Heart left ventricle (tissue), 16 donors: ENCODE measurements at regions not wholly inside any gene's neighbourhood (a gene's known extent, or its start where the extent isn't known, plus 50 kb on each side); places are given as distances from the start of the nearest gene placed in this dataset.
"Not testable (repeated sequence)": the region's sequence is repeated elsewhere in the genome, so short reads cannot be mapped to it uniquely, and the experiment has no call there.

Experiments
- ATAC-seq, 4 donors: fragments of 200-7000 bp; cut with Tn5 transposase; one replicate each; pipeline ENCODE4 v1.9.1; 2020 to 2022; ENCODE audit warnings: moderate library complexity in 4 of 4, mild to moderate bottlenecking in 3 of 4, moderate number of reproducible peaks in 1 of 4
- DNase-seq, 5 donors: peaks; one replicate each; pipeline ENCODE4 v3.0.0-alpha.2; 2020
- H3K27ac ChIP-seq, 12 donors: fragments of 200-600 bp; sonication (generic) in 4 of 12; one replicate each; pipeline versions ENCODE4 v1.5.0 to v1.8.0; 2016 to 2022; ENCODE audit warnings: mild to moderate bottlenecking in 2 of 12
- H3K27me3 ChIP-seq, 9 donors: fragments of 200-600 bp; sonication (generic) in 2 of 9; one replicate each; pipeline versions ENCODE4 v1.5.1 to v1.8.0; 2016 to 2022; ENCODE audit warnings: mild to moderate bottlenecking in 3 of 9
- H3K36me3 ChIP-seq, 9 donors: fragments of 200-600 bp; sonication (generic) in 2 of 9; one replicate each; pipeline versions ENCODE4 v1.5.0 to v1.8.0; 2018 to 2022; ENCODE audit warnings: mild to moderate bottlenecking in 2 of 9
- H3K4me1 ChIP-seq, 12 donors: fragments of 200-600 bp; sonication (generic) in 4 of 12; one replicate each; pipeline versions ENCODE4 v1.5.0 to v1.8.0; 2016 to 2022; ENCODE audit warnings: mild to moderate bottlenecking in 3 of 12
- H3K4me3 ChIP-seq, 12 donors: fragments of 200-600 bp; sonication (generic) in 4 of 12; one replicate each; pipeline versions ENCODE4 v1.5.0 to v1.8.0; 2017 to 2022; ENCODE audit warnings: mild to moderate bottlenecking in 9 of 12, moderate library complexity in 4 of 12
- H3K9me3 ChIP-seq, 12 donors: fragments of 200-600 bp; sonication (generic) in 4 of 12; one replicate each; pipeline versions ENCODE4 v1.5.0 to v1.8.0; 2016 to 2022; ENCODE audit warnings: mild to moderate bottlenecking in 1 of 12
- POLR2A ChIP-seq, 2 donors: fragments of 450-650 bp; IDR thresholded peaks; one replicate each; pipeline ENCODE4 v1.6.1; 2017; ENCODE audit warnings: antibody characterized with exemption in 2 of 2, mild to moderate bottlenecking in 2 of 2, moderate library complexity in 2 of 2
- WGBS, 4 donors: extraction: QIAGEN DNeasy Blood & Tissue Kit in 2 of 4; methylation state at CpG; one replicate each; pipeline versions ENCODE4 v1.1.5 to v1.1.7; 2013 to 2018; 5-methylcytosine and 5-hydroxymethylcytosine counted together
- intact Hi-C, 10 donors: fragments of 100-400 bp; cut with DNase I; formaldehyde crosslinking; loops; one replicate each; pipeline versions ENCODE4 v1.11.1 to v1.14.2; 2022
- TF ChIP-seq, protein P1 (sequence below), 12 donors: fragments of 200-600 bp; sonication (generic) in 4 of 12; IDR thresholded peaks; one replicate each; pipeline versions ENCODE4 v1.5.0 to v1.8.0; 2018 to 2022; ENCODE audit warnings: antibody characterized with exemption in 12 of 12, mild to moderate bottlenecking in 5 of 12
- donor health status: ischemic (EF 13 %, LVEDD 7.1; RV severe dilation, severe dysfunction).
- donor health status: healthy with polysubstance abuse.
- donor health status: DM: no; HTN: yes; CAD: no.
- donor health status: DM: no; HTN: no; CAD: no.
- donor health status: ischemic (EF 25% LVEDD 6.9; RV normal size, moderate dysfunction).
- donor health status: ischemic (EF 25% LVEDD 5.7; RV mildly dilated, moderate dysfunction).
- donor health status: healthy.
- donor health status: DM: yes; HTN: yes; CAD: no.
- donor health status: ischemic (EF 35%, LVEDD 5.7; RV mildly dilated, moderate dysfunction).
- donor health status: nonischemic (EF 11% LVEDD 7.7; RV severe dilation, severe dysfunction).
- donor health status: DM: yes; HTN: yes; CAD: no.
- donor health status: PGD.
- donor health status: ischemic (EF 29% LVEDD 5.4; RV normal size, mild dysfunction).
- donor health status: nonischemic (EF 23%, LVEDD 6.1; RV moderate dilation, normal function).

GRCh38 chr16:29185872-29186271, 201.0 kb downstream of the LAT start:
- H3K4me3 ChIP-seq, H3K36me3 ChIP-seq, intact Hi-C loops, ATAC-seq, H3K9me3 ChIP-seq, H3K27me3 ChIP-seq: not testable (repeated sequence)
- H3K4me1 ChIP-seq, result peaks cover 0 to 37% (median 17%) of the 10 kb centered on the region in 12 donors
- DNase-seq, result peak in 1 of 5 donors; percentile 14
- peak overlapping the region in 7 of 12 donors; percentile 16 to 86 (median 68) for H3K27ac ChIP-seq
- WGBS, 4 donors, result 71 to 93% (median 87%) methylated on average over 6 to 9 of the region's 9 CpGs

GRCh38 chr16:29184738-29185438, 200.0 kb downstream of the LAT start:
- H3K27me3 ChIP-seq, H3K36me3 ChIP-seq, H3K9me3 ChIP-seq, intact Hi-C loops: not testable (repeated sequence)
- WGBS, 4 donors, result 61 to 71% (median 67%) methylated on average over 35 to 41 of the region's 41 CpGs
- DNase-seq (peak; percentile 71 to 89 (median 80)), ATAC-seq (peak; percentile 28 to 60 (median 60))
- Histone ChIP-seq H3K4me1 (peaks cover 0 to 41% (median 17%) of the 10 kb centered on the region in 12 donors), H3K4me3 (peak overlapping the region in 7 of 12 donors; percentile 9 to 38 (median 15)), H3K27ac (peak overlapping the region in 11 of 12 donors; percentile 2 to 90 (median 70))

DNA sequence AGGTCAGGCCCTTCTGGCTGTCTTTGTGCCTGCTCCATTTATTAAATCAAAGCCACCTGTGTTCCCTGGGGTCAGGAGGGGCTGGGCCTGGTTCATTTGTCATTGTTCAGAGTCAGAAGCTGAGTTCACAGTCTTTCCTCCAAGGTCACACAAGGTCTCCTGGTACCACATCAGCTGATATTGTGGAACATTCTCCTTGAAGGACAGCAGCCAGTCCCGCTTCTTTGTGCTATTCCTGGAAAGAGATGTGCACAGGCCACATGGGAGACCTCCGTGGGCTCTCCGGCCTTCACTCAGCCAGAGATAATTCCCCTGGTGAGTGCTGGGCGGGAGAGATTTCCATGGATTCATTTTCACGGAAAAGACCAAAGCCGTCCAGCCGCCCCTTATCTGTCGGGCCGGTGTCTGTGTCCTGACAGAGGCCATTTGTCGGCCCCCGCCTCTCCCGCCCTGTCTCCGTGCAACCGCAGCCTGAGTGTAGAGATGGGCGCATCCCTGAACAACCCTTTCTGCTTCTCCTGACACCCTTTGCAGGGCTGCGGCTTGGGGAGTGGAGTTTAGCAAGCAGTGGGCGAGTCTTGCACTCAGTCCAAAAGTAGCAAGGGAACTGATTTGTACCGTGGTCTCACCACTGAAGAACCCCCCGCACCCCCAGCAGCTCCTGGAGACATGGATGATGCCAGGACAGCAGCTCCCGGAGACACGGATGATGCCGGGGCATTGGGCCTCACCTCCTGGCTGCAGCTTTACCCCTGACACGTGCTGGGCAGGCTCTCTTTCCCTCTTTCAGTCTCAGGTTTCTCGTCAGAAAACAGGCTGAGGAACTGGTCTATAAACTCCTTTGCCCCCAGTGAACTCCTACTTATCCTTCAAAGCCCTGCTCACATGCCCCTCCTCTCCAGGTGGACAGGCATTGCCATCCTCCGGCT, 198.4 kb downstream of the LAT start:
- H3K27me3 ChIP-seq, H3K9me3 ChIP-seq, intact Hi-C loops, H3K36me3 ChIP-seq, H3K4me3 ChIP-seq: not testable (repeated sequence)
- Histone ChIP-seq H3K27ac (peak overlapping the region; percentile 1 to 90 (median 74)), H3K4me1 (peaks cover 0 to 58% (median 26%) of the 10 kb centered on the region in 12 donors)
- peak; percentile 3 to 38 (median 27) for ATAC-seq
- peak in 3 of 5 donors; percentile 53 to 74 (median 63) for DNase-seq
- WGBS, 4 donors, result 56 to 64% (median 61%) methylated on average over 23 to 25 of the region's 25 CpGs

DNA sequence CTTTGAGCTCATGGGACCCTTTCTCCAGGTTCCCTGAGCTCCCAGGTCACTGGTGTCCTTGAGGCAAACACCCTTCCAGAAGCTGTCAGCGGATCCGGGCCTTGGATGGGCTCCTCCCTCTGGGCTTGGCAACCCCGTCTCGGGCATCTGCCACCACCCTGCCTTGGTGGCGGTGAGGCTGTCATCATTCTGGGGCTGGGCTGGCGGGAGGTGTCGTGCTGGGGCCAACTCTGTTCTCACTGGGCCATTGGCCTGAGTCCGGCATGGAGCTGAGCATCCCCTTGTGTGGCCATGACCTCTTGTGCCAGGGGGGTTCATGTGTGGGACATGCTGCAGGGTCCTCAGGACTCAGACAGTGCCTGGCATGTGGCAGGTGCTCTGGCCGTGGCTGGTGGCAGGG, 197.6 kb downstream of the LAT start:
- intact Hi-C loops, result no loop called here

GRCh38 chr16:29181921-29182411, 197.1 kb downstream of the LAT start:
- H3K36me3 ChIP-seq, H3K27me3 ChIP-seq, intact Hi-C loops, H3K4me3 ChIP-seq, ATAC-seq, H3K9me3 ChIP-seq, DNase-seq: not testable (repeated sequence)
- Histone ChIP-seq H3K4me1 (peaks cover 0 to 70% (median 37%) of the 10 kb centered on the region in 12 donors), H3K27ac (peak overlapping the region in 10 of 12 donors; percentile 61 to 90 (median 74))
- TF ChIP-seq, protein P1, sequence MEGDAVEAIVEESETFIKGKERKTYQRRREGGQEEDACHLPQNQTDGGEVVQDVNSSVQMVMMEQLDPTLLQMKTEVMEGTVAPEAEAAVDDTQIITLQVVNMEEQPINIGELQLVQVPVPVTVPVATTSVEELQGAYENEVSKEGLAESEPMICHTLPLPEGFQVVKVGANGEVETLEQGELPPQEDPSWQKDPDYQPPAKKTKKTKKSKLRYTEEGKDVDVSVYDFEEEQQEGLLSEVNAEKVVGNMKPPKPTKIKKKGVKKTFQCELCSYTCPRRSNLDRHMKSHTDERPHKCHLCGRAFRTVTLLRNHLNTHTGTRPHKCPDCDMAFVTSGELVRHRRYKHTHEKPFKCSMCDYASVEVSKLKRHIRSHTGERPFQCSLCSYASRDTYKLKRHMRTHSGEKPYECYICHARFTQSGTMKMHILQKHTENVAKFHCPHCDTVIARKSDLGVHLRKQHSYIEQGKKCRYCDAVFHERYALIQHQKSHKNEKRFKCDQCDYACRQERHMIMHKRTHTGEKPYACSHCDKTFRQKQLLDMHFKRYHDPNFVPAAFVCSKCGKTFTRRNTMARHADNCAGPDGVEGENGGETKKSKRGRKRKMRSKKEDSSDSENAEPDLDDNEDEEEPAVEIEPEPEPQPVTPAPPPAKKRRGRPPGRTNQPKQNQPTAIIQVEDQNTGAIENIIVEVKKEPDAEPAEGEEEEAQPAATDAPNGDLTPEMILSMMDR (IDR thresholded peaks at IDR 0.05), result peak in 1 of 12 donors; percentile 10
- 90 to 95% (median 92%) methylated on average over 15 to 17 of the region's 17 CpGs for WGBS, 4 donors

More for the DNA sequence above, 197.6 kb downstream of the LAT start:
- Histone ChIP-seq H3K27ac (peak overlapping the region in 10 of 12 donors; percentile 61 to 90 (median 74)), H3K4me1 (peaks cover 0 to 65% (median 33%) of the 10 kb centered on the region in 12 donors), H3K4me3 (no peak overlapping the region), H3K9me3 (no peaks in the 10 kb centered on the region), H3K27me3 (no peaks in the 10 kb centered on the region), H3K36me3 (no peaks in the 10 kb centered on the region)
- 70 to 92% (median 70%) methylated on average over 4 to 9 of the region's 9 CpGs for WGBS, 4 donors
- peak in 3 of 4 donors; percentile 25 to 56 (median 30) for ATAC-seq
- peak; percentile 46 to 90 (median 81) for DNase-seq
- TF ChIP-seq POLR2A (IDR thresholded peaks at IDR 0.05), result no peak
- TF ChIP-seq, protein P1 (IDR thresholded peaks at IDR 0.05), result no peak

DNA sequence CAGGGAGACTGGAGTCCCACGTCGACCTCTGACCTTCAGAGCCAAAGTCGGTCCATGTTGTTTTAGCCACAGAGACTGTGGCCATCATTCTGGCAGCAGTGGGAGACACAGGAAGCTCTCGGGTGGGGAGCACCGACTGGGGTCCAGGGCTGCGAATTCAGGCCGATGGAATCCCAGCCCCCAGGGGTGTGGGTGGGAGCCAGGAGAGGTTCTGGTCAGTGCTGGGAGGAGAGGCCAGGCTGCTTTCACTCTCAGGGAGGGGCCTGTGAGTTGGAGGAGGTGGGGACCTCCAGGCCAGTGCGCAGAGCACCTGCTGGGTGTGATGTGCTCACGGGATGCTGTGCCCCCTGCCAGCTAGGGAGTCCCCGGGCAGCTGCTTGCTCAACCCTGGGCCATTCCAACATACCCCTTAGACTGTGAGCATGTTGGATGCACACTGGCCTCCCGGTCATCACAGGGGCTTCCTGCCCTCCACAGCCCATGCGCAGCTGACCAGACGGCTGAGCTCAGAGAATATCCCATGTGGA, 196.5 kb downstream of the LAT start:
- peak overlapping the region in 4 of 12 donors; percentile 70 to 90 (median 89) for H3K27ac ChIP-seq
- DNase-seq, H3K27me3 ChIP-seq, H3K9me3 ChIP-seq, intact Hi-C loops, ATAC-seq, H3K36me3 ChIP-seq, H3K4me3 ChIP-seq: not testable (repeated sequence)
- 95 to 98% (median 96%) methylated on average over 6 to 13 of the region's 13 CpGs for WGBS, 4 donors
- peaks cover 0 to 72% (median 37%) of the 10 kb centered on the region in 12 donors for H3K4me1 ChIP-seq

DNA sequence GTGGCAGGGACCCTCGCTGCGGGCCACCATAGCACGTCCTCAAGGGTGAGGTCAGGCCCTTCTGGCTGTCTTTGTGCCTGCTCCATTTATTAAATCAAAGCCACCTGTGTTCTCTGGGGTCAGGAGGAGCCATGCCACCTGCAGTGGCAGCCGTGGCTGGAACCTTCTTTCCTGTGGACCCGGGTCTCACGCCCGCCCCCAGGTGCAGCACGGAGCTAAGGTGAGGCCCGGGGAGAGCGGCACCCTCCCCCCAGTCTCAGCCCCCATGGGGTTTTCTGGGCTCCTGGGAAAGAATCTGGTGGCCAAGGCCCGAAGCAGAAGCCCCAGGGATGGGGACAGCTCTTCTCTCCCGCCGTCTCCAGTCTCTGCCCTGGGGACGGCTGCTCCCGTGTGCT, 195.4 kb downstream of the LAT start:
- ATAC-seq, intact Hi-C loops: not testable (repeated sequence)
- 91 to 93% (median 91%) methylated on average over 7 to 15 of the region's 15 CpGs for WGBS, 4 donors

More for the DNA sequence above, 195.4 kb downstream of the LAT start:
- not testable (repeated sequence) for DNase-seq, H3K4me3 ChIP-seq, H3K27me3 ChIP-seq, H3K9me3 ChIP-seq, H3K36me3 ChIP-seq
- peaks cover 0 to 63% (median 33%) of the 10 kb centered on the region in 12 donors for H3K4me1 ChIP-seq
- H3K27ac ChIP-seq, result peak overlapping the region in 11 of 12 donors; percentile 81 to 99 (median 89)
